K562 (cell line): ENCODE measurements at regions not wholly inside any gene's neighbourhood (a gene's known extent, or its start where the extent isn't known, plus 50 kb on each side); places are given as distances from the start of the nearest gene placed in this dataset.

Source experiments
- ARID2 ChIP-seq: fragments of 450-650 bp; IDR thresholded peaks from 2 replicates; pipeline ENCODE4 v1.6.1; 2017; ENCODE audit warnings: antibody characterized with exemption, mild to moderate bottlenecking
- BCOR ChIP-seq: fragments of 450-650 bp; IDR thresholded peaks from 2 replicates; pipeline ENCODE4 v1.6.1; 2016
- BRD4 ChIP-seq: fragments of 200-600 bp; sonication (generic); IDR thresholded peaks from 2 replicates; pipeline ENCODE4 v1.6.1; 2017; ENCODE audit warnings: inconsistent platforms
- CBFA2T3 ChIP-seq: fragments of 450-650 bp; IDR thresholded peaks from 2 replicates; pipeline ENCODE4 v1.6.1; 2017
- CREM ChIP-seq: IDR thresholded peaks from 2 replicates; pipeline ENCODE4 v1.6.1; 2014; ENCODE audit warnings: antibody characterized with exemption, low read depth
- CSDE1 ChIP-seq, 2 experiments: fragments of 450-650 bp; IDR thresholded peaks; 2 replicates each; pipeline ENCODE4 v1.6.1; 2016; ENCODE audit warnings: mild to moderate bottlenecking in 1 of 2
- ELF1 ChIP-seq: fragments of 200-800 bp; sonication (Bioruptor generic); IDR thresholded peaks from 2 replicates; pipeline ENCODE4 v1.6.1; 2016; ENCODE audit warnings: missing genetic modification characterization, missing compliant biosample characterization
- ETS2 ChIP-seq: IDR thresholded peaks from 2 replicates; pipeline ENCODE4 v1.6.1; 2016; ENCODE audit warnings: borderline replicate concordance, missing genetic modification characterization, mild to moderate bottlenecking, moderate library complexity, missing compliant biosample characterization; ENCODE audit not compliant: poor library complexity, severe bottlenecking
- ETV6 ChIP-seq, 3 experiments: fragments of 150-350 bp in 1 of 3; sonication (generic) in 1 of 3; formaldehyde crosslinking in 1 of 3; IDR thresholded peaks; 2 replicates each; pipeline versions ENCODE4 v1.6.1 to v1.8.0; 2014 to 2022; ENCODE audit warnings: borderline replicate concordance in 2 of 3, low read depth in 2 of 3, antibody characterized with exemption in 1 of 3, low read length in 1 of 3, mild to moderate bottlenecking in 1 of 3, missing genetic modification reagents in 1 of 3
- FOXA1 ChIP-seq: fragments of 450-650 bp; IDR thresholded peaks from 2 replicates; pipeline ENCODE4 v1.6.1; 2016; ENCODE audit warnings: mild to moderate bottlenecking, borderline replicate concordance
- FUS ChIP-seq: fragments of 200-400 bp; formaldehyde crosslinking; optimal IDR thresholded peaks from 2 replicates; pipeline ENCODE3; 2017; ENCODE audit warnings: low read depth, low read length
- MAZ ChIP-seq, 2 experiments: fragments of 450-650 bp in 1 of 2; sonication (generic) in 1 of 2; formaldehyde crosslinking; IDR thresholded peaks in 1 of 2; conservative IDR thresholded peaks in 1 of 2; 2 replicates each; pipeline versions ENCODE4 v1.4.0 to v1.5.0; 2020; ENCODE audit warnings: mild to moderate bottlenecking in 1 of 2, missing genetic modification reagents in 1 of 2
- NR4A1 ChIP-seq, 2 experiments: fragments of 250-450 bp in 1 of 2; fragments of 450-650 bp in 1 of 2; sonication (Bioruptor Pico) in 1 of 2; IDR thresholded peaks; 2 replicates each; pipeline versions ENCODE4 v1.4.0 to v1.6.1; 2016 to 2020; ENCODE audit warnings: mild to moderate bottlenecking in 2 of 2, missing compliant biosample characterization in 1 of 2, missing genetic modification characterization in 1 of 2, moderate library complexity in 1 of 2
- POLR2AphosphoS5 ChIP-seq: IDR thresholded peaks from 2 replicates; pipeline ENCODE4 v1.6.1; 2011; ENCODE audit warnings: mild to moderate bottlenecking, low read depth, low read length, moderate library complexity; ENCODE audit not compliant: control insufficient read depth, insufficient read depth
- PYGO2 ChIP-seq: fragments of 450-650 bp; IDR thresholded peaks from 2 replicates; pipeline ENCODE4 v1.6.1; 2016; ENCODE audit warnings: mild to moderate bottlenecking, missing genetic modification characterization, moderate library complexity, missing compliant biosample characterization
- RFX5 ChIP-seq: IDR thresholded peaks from 2 replicates; pipeline ENCODE4 v1.6.1; 2011; ENCODE audit warnings: low read depth, mild to moderate bottlenecking, improper control_type of control experiment, low read length
- SMARCE1 ChIP-seq: fragments of 450-650 bp; IDR thresholded peaks from 2 replicates; pipeline ENCODE4 v1.7.1; 2016; ENCODE audit warnings: mild to moderate bottlenecking
- SREBF2 ChIP-seq: sonication (generic); formaldehyde crosslinking; IDR thresholded peaks from 2 replicates; pipeline ENCODE4 v1.4.0; 2020; ENCODE audit warnings: mild to moderate bottlenecking, missing genetic modification reagents
- SRSF1 ChIP-seq: fragments of 200-400 bp; formaldehyde crosslinking; IDR thresholded peaks from 2 replicates; pipeline ENCODE4 v1.6.1; 2017; ENCODE audit warnings: mild to moderate bottlenecking, low read depth, low read length, moderate library complexity
- TCFL5 ChIP-seq: fragments of 250-450 bp; sonication (Bioruptor Pico); conservative IDR thresholded peaks from 2 replicates; pipeline ENCODE4 v1.6.1; 2021; ENCODE audit warnings: mild to moderate bottlenecking, moderate library complexity, matching md5 sums
- YY1 ChIP-seq, 3 experiments: IDR thresholded peaks; 2 replicates each; pipeline ENCODE4 v1.6.1; 2011; ENCODE audit warnings: low read length in 2 of 3, mild to moderate bottlenecking in 2 of 3, moderate library complexity in 2 of 3, borderline replicate concordance in 1 of 3, control low read depth in 1 of 3, low read depth in 1 of 3; ENCODE audit not compliant: insufficient read depth in 3 of 3, insufficient replicate concordance in 2 of 3, control insufficient read depth in 1 of 3, insufficient read length in 1 of 3; ENCODE audit errors: extremely low read depth in 1 of 3
- ZNF41 ChIP-seq: fragments of 250-450 bp; sonication (Bioruptor Pico); conservative IDR thresholded peaks from 2 replicates; pipeline ENCODE4 v1.4.0; 2020; ENCODE audit warnings: mild to moderate bottlenecking
- ZNF76 ChIP-seq: fragments of 250-450 bp; sonication (Bioruptor Pico); IDR thresholded peaks from 2 replicates; pipeline ENCODE4 v1.4.0; 2020; ENCODE audit warnings: mild to moderate bottlenecking, moderate library complexity, borderline replicate concordance
- ZNF780A ChIP-seq: fragments of 250-450 bp; sonication (Bioruptor Pico); IDR thresholded peaks from 2 replicates; pipeline ENCODE4 v1.5.0; 2021; ENCODE audit warnings: mild to moderate bottlenecking
- TF ChIP-seq, protein P1 (sequence below): sonication (generic); formaldehyde crosslinking; IDR thresholded peaks from 2 replicates; pipeline ENCODE4 v1.5.0; 2020; ENCODE audit warnings: missing genetic modification reagents
- TF ChIP-seq, protein P2 (sequence below): fragments of 250-450 bp; sonication (Bioruptor Pico); IDR thresholded peaks from 2 replicates; pipeline ENCODE4 v1.4.0; 2020; ENCODE audit warnings: mild to moderate bottlenecking, moderate library complexity, borderline replicate concordance

DNA sequence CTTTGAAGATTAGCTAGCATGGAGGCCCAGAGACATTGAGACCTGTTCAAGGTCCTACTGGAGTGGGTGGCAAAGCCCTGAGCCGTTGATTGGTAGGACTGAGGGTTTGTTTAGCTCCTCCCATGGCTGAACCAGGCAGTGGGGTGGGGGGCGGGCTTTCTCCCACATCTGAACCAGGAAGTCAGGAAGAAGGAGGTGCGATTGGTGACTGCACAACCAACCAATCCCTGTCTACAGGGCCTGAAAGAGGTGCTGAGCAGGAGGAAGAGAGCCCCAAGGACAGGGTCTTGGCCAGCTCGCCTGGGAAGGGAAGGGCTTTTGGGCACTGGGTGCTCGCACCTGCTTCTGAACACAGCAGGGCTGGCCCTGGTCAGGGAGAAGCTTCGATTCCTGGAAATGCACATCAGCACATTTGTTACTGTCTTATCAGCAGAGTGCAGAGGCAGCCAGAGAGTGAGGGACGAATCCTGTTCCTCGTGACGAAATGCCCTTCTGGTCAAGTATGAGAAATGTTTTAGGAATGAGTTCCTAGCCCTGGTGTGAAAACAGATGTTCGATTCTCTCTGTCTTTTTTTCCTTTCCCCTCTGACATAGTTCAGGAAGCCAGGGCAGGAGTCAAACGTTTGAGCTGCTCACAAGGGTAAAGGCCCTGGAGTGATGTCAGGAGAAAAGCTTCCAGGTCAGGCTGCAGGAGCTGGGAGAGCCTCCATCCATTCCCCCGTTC lies 294.8 kb upstream of the KLF4 start (continued):
- TF ChIP-seq ETV6 (IDR thresholded peaks at IDR 0.05; ENCODE audit: borderline replicate concordance in 1 of 2, low read depth in 2 of 2, low read length in 1 of 2) (peak in 1 of 2 experiments; percentile 36; a peak in 1 of 4 replicates), ETV6 (CRISPR knock-in tag; IDR thresholded peaks at IDR 0.05; ENCODE audit: borderline replicate concordance) (no peak), PYGO2 (tag) (no peak), YY1 (IDR thresholded peaks at IDR 0.05; ENCODE audit: borderline replicate concordance in 1 of 3, control insufficient read depth in 1 of 3, extremely low read depth in 1 of 3, insufficient read depth in 3 of 3, insufficient read length in 1 of 3, insufficient replicate concordance in 2 of 3, low read depth in 1 of 3, low read length in 2 of 3) (no peak), RFX5 (no peak), ZNF41 (CRISPR knock-in tag) (no peak), ARID2 (no peak), SREBF2 (no peak), NR4A1 (CRISPR knock-in tag; IDR thresholded peaks at IDR 0.05) (no peak), NR4A1 (tag; IDR thresholded peaks at IDR 0.05) (no peak; the same call in 1 of the 2 replicates), CREM (peak; percentile 87), CSDE1 (IDR thresholded peaks at IDR 0.05) (no peak), FUS (no peak), SMARCE1 (peak; percentile 95), ZNF76 (CRISPR knock-in tag) (0 out of 2 replicates have a peak, but pooled peaks have one; percentile 18), SRSF1 (no peak), FOXA1 (no peak), ETS2 (tag) (no peak), MAZ (CRISPR knock-in tag; conservative IDR thresholded peaks at IDR 0.05 in 1 of 2, IDR thresholded peaks at IDR 0.05 in 1 of 2) (peak in 1 of 2 experiments; percentile 75; a peak in 3 of 4 replicates), TCFL5 (CRISPR knock-in tag) (no peak), ZNF780A (no peak), CBFA2T3 (peak; percentile 98), ELF1 (tag) (peak; percentile 87), BRD4 (no peak), POLR2AphosphoS5 (peak; percentile 92), BCOR (peak; percentile 66)
- TF ChIP-seq, protein P1, sequence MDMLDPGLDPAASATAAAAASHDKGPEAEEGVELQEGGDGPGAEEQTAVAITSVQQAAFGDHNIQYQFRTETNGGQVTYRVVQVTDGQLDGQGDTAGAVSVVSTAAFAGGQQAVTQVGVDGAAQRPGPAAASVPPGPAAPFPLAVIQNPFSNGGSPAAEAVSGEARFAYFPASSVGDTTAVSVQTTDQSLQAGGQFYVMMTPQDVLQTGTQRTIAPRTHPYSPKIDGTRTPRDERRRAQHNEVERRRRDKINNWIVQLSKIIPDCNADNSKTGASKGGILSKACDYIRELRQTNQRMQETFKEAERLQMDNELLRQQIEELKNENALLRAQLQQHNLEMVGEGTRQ (CRISPR knock-in tag), result no peak
- TF ChIP-seq, protein P2, sequence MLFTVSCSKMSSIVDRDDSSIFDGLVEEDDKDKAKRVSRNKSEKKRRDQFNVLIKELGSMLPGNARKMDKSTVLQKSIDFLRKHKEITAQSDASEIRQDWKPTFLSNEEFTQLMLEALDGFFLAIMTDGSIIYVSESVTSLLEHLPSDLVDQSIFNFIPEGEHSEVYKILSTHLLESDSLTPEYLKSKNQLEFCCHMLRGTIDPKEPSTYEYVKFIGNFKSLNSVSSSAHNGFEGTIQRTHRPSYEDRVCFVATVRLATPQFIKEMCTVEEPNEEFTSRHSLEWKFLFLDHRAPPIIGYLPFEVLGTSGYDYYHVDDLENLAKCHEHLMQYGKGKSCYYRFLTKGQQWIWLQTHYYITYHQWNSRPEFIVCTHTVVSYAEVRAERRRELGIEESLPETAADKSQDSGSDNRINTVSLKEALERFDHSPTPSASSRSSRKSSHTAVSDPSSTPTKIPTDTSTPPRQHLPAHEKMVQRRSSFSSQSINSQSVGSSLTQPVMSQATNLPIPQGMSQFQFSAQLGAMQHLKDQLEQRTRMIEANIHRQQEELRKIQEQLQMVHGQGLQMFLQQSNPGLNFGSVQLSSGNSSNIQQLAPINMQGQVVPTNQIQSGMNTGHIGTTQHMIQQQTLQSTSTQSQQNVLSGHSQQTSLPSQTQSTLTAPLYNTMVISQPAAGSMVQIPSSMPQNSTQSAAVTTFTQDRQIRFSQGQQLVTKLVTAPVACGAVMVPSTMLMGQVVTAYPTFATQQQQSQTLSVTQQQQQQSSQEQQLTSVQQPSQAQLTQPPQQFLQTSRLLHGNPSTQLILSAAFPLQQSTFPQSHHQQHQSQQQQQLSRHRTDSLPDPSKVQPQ (CRISPR knock-in tag), result no peak
